Activated naive CD8-positive, alpha-beta T cell treated with anti-CD3 and anti-CD28 coated beads for 36 hours (primary cell): ENCODE measurements at regions not wholly inside any gene's neighbourhood (a gene's known extent, or its start where the extent isn't known, plus 50 kb on each side); places are given as distances from the start of the nearest gene placed in this dataset.
"Not testable (repeated sequence)": the region's sequence is repeated elsewhere in the genome, so short reads cannot be mapped to it uniquely, and the experiment has no call there.

Experiments used
- DNase-seq: peaks from one replicate; pipeline ENCODE4 v3.0.0; 2021
- H3K27ac Mint-ChIP-seq: one replicate; pipeline ENCODE4 v1.8.0; 2022; ENCODE audit warnings: mild to moderate bottlenecking, moderate library complexity, mixed read lengths
- H3K27me3 Mint-ChIP-seq: one replicate; pipeline ENCODE4 v1.8.0; 2022; ENCODE audit warnings: mild to moderate bottlenecking, mixed read lengths
- H3K36me3 Mint-ChIP-seq: one replicate; pipeline ENCODE4 v1.8.0; 2021; ENCODE audit warnings: mild to moderate bottlenecking, mixed read lengths
- H3K4me1 Mint-ChIP-seq: one replicate; pipeline ENCODE4 v1.8.0; 2021; ENCODE audit warnings: mixed read lengths
- H3K4me3 Mint-ChIP-seq: one replicate; pipeline ENCODE4 v1.8.0; 2022; ENCODE audit warnings: mild to moderate bottlenecking, moderate library complexity, mixed read lengths
- H3K9me3 Mint-ChIP-seq: one replicate; pipeline ENCODE4 v1.8.0; 2022; ENCODE audit warnings: mixed read lengths

DNA sequence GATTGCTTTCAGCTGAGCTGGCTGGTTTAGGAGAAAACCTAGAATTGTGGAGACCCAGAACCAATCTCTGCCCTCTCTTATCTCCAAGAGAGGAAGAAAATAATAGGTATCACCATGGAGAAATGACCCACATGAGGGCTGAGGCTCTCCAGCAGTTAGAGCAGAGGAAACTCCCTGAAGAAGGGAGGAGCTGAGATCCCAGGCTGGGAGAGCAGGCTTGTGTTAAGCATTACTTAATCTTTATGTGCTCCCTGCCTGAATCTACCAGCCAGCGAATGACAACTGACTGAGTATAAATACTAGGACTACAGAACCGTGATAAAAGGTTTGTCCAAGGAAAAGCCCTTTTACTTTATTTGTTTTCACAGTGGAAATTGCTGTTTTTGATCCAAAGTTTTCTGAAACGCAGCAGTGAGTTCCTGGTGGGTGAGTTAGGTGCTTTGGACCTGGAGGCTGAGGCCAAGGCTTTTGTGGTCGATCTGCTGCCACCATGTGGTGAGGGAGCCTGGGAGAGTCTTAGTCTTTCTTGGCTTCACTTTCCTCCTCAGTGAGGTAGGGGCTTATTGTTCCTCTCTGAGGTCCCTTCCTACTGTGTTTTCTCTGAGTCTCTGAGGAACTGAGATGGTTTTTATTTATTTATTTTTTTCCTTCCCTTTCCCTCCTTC is 219.5 kb upstream of the NOTCH2NLA start:
- H3K4me1 Mint-ChIP-seq, H3K27me3 Mint-ChIP-seq, H3K27ac Mint-ChIP-seq, H3K9me3 Mint-ChIP-seq, H3K36me3 Mint-ChIP-seq, H3K4me3 Mint-ChIP-seq: not testable (repeated sequence)
- peak; percentile 52 for DNase-seq

- not testable (repeated sequence) for H3K27me3 Mint-ChIP-seq, H3K9me3 Mint-ChIP-seq, H3K4me1 Mint-ChIP-seq, H3K36me3 Mint-ChIP-seq
- DNase-seq, result peak; percentile 25
- Mint-ChIP-seq H3K27ac (peak overlapping the region; percentile 82), H3K4me3 (peak overlapping the region; percentile 76)
Measured at GRCh38 chr1:146443871-146444222, 215.0 kb upstream of the NOTCH2NLA start.

DNA sequence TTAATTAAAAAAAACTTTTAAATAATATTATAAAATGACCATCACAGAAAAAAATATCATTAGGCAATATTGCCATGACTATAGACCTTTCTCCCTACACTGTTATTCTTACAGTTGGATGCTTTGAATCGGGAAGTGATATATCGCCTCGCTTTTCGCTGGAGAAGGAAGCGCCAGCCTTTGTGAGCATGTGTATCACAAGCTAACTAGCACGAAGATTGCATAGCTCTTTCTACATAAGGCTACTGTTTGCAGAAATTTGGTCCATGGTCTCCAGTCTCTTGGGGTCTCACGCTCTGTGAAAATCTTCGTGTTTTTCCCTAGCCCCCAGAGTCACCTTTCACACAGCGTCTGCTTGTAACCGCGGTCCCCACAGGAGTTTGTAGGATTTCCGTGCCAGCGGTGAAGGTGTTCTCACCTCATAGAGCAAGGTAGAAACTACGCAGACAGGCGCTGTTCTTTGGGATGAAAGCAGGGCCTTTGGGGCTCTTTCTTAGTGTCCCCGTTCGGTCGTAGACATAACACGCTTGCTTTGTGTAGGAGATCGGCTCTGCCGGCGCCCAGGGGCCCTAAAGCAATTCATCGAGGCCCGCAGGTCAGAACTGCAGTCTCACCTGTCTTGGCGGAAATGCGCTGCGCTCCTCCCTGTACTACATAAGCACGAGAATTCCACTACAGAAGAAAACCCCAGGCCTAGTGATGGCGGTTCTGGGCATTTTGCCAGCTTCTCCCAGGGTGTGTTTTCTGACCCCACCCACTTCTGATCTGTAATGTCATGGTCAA is 214.5 kb upstream of the NOTCH2NLA start:
- H3K4me3 Mint-ChIP-seq, result peak overlapping the region; percentile 34
- DNase-seq, H3K36me3 Mint-ChIP-seq, H3K9me3 Mint-ChIP-seq, H3K27me3 Mint-ChIP-seq, H3K27ac Mint-ChIP-seq, H3K4me1 Mint-ChIP-seq: not testable (repeated sequence)

DNA sequence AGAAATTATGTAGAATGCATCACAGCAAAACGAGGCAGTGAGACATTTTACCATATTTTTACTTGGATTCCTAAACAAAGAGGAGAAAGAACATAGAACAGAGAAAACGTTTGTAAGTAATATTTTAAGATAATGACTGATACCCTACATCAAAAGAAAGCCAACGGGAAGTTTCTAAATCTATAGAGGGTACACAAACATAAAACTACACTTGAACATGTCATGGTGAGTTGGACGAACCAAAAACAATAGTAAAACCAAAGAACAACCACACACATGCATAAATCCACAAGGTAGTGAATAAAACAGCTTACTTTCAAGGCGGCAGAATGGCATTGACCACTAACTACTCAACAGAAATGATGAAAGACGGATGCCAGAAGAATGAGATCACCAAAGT is 209.7 kb upstream of the NOTCH2NLA start:
- not testable (repeated sequence) for H3K36me3 Mint-ChIP-seq, DNase-seq, H3K4me1 Mint-ChIP-seq, H3K27me3 Mint-ChIP-seq, H3K9me3 Mint-ChIP-seq, H3K4me3 Mint-ChIP-seq, H3K27ac Mint-ChIP-seq

- not testable (repeated sequence) for H3K36me3 Mint-ChIP-seq, H3K4me3 Mint-ChIP-seq, H3K9me3 Mint-ChIP-seq, DNase-seq, H3K4me1 Mint-ChIP-seq, H3K27me3 Mint-ChIP-seq, H3K27ac Mint-ChIP-seq
Measured at GRCh38 chr1:146416642-146417041, 187.8 kb upstream of the NOTCH2NLA start.

DNA sequence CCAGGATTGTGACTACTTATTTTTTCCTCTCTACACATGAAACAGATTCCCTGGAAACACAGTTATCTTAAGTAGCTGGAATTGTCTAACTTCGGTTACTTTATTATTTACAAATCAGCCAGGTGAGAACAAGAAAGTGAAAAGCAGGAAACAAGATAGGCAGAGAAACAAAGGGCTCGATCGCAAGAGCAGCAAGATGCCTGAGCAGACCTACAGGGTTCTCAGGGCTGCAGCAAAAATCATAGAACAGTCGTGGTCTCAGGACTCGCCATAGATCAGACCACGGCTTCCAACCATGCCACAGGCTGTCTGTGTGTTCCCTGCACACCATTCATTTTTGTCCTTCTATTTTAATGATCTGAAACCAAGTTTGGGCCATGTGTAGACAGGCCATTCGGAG is 186.2 kb upstream of the NOTCH2NLA start:
- not testable (repeated sequence) for H3K4me1 Mint-ChIP-seq, H3K27me3 Mint-ChIP-seq, DNase-seq, H3K36me3 Mint-ChIP-seq, H3K9me3 Mint-ChIP-seq
- peak overlapping the region; percentile 47 for H3K4me3 Mint-ChIP-seq
- peak overlapping the region; percentile 63 for H3K27ac Mint-ChIP-seq

GRCh38 chr1:146413911-146414310 is 185.1 kb upstream of the NOTCH2NLA start:
- H3K9me3 Mint-ChIP-seq, H3K36me3 Mint-ChIP-seq, DNase-seq, H3K4me1 Mint-ChIP-seq, H3K27ac Mint-ChIP-seq, H3K27me3 Mint-ChIP-seq: not testable (repeated sequence)
- peak overlapping the region; percentile 55 for H3K4me3 Mint-ChIP-seq

- not testable (repeated sequence) for H3K9me3 Mint-ChIP-seq, H3K27me3 Mint-ChIP-seq, H3K36me3 Mint-ChIP-seq
- Mint-ChIP-seq H3K4me1 (peaks cover 11% of the 10 kb centered on the region), H3K4me3 (peak overlapping the region; percentile 50), H3K27ac (peak overlapping the region; percentile 54)
- peak; percentile 41 for DNase-seq
Measured at GRCh38 chr1:146411923-146412322, 183.1 kb upstream of the NOTCH2NLA start.

DNA sequence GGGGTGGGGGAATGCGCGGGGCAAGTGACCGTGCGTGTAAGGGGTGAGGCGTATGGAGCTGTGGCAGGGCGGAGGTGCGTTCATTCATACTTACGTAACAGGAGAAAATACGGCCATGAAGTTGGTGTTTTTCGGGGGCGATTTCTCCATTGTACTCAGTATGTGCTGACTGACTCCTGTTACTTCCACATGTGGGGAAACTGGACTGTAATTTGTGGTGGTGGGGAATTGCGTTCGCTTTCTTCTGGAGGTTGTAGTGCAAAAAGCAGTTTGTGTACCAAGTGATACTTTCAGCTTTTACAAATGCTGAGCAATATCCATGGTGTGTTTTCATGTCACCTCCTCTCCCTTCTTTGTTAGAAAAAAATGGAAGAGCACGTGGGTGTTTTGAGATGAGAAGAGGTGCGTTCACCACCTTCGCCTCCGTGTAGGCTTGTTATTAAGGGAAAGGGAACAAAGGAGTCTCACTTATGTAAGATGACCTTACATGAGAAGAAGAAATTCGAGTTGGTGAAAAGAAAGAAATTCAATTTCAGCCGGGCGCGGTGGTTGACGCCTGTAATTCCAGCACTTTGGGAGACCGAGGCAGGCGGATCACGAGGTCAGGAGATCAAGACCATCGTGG is 181.1 kb upstream of the NOTCH2NLA start:
- DNase-seq, result peak; percentile 33
- H3K4me1 Mint-ChIP-seq, H3K27me3 Mint-ChIP-seq, H3K9me3 Mint-ChIP-seq, H3K36me3 Mint-ChIP-seq: not testable (repeated sequence)
- Mint-ChIP-seq H3K27ac (peak overlapping the region; percentile 94), H3K4me3 (peak overlapping the region; percentile 68)

GRCh38 chr1:146409116-146409801 is 180.4 kb upstream of the NOTCH2NLA start:
- H3K4me1 Mint-ChIP-seq, DNase-seq, H3K36me3 Mint-ChIP-seq, H3K9me3 Mint-ChIP-seq, H3K27me3 Mint-ChIP-seq: not testable (repeated sequence)
- H3K4me3 Mint-ChIP-seq, result peak overlapping the region; percentile 68
- H3K27ac Mint-ChIP-seq, result peak overlapping the region; percentile 94

- not testable (repeated sequence) for H3K9me3 Mint-ChIP-seq, H3K36me3 Mint-ChIP-seq, H3K27me3 Mint-ChIP-seq
- DNase-seq, result peak; percentile 24
- Mint-ChIP-seq H3K4me3 (peak overlapping the region; percentile 29), H3K27ac (peak overlapping the region; percentile 80), H3K4me1 (peaks cover 25% of the 10 kb centered on the region)
Measured at GRCh38 chr1:146401281-146401825, 172.5 kb upstream of the NOTCH2NLA start.

DNA sequence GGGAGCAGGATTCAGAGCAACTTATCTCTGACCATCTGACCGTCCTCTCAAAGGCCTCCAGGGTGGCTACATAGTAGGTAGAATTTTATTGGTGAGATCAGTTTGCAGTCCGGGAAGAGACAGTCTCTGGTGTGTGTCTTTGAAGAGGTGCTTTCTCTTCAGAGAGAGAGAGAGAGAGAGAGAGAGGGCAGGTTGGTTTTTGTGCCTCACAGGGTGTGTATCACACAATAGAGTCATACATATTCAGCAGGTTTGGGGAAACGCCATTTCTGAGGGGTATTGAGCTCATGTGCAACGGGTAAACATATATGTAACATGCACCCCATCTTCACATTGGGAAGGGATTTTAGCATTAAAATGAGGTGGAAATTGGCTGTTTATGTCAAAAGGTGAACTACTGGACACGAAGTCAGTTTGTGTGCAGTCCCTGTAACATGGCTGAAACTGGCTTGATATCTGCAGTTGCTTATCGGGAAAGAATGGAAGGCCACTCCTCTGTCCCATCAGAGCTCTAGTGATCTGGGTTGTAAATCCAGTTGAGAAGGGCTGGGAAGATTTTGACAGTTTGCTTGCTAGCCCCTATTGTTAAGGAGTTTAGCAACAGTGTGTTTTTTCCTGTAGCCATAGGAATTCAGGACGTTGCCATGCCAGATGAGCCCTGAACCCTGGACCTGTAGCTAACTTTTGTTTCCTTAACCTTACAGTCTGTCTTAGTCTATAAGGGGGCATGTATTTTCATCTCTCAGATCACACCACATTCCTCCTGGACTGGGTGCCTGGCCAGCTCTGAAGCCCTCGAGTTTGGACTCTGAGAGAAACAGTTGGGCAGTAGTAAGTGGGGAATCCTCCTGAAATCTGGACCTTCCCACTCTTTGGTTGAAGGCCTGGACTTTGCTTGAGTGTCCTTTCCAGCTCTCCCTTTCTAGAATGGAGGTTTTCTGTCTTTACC is 171.6 kb upstream of the NOTCH2NLA start:
- not testable (repeated sequence) for H3K27me3 Mint-ChIP-seq, H3K36me3 Mint-ChIP-seq, H3K4me3 Mint-ChIP-seq, H3K9me3 Mint-ChIP-seq, DNase-seq
- peak overlapping the region; percentile 80 for H3K27ac Mint-ChIP-seq
- H3K4me1 Mint-ChIP-seq, result peaks cover 25% of the 10 kb centered on the region

DNA sequence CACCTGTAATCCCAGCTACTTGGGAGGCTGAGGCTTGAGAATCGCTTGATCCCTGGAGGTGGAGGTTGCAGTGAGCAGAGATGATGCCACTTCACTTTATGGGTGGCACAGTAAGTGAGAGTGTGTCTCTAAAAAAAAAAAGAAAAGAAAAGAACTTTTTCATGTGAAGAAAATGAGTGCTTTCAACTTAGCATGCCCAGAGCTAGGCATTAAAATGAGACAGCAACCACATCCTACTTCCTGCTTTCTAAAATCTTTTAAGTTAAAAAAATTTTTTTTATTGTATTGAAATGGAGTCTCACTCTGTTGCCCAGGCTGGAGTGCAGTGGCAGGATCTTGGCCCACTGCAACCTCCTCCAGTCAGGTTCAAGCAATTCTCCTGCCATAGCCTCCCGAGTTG is 170.4 kb upstream of the NOTCH2NLA start:
- H3K36me3 Mint-ChIP-seq, H3K27me3 Mint-ChIP-seq, H3K4me3 Mint-ChIP-seq, DNase-seq, H3K9me3 Mint-ChIP-seq: not testable (repeated sequence)
- Mint-ChIP-seq H3K4me1 (peaks cover 25% of the 10 kb centered on the region), H3K27ac (peak overlapping the region; percentile 80)

GRCh38 chr1:146396801-146397200 is 168.0 kb upstream of the NOTCH2NLA start:
- H3K4me3 Mint-ChIP-seq, H3K27me3 Mint-ChIP-seq, H3K27ac Mint-ChIP-seq, H3K9me3 Mint-ChIP-seq, DNase-seq, H3K36me3 Mint-ChIP-seq: not testable (repeated sequence)
- peaks cover 23% of the 10 kb centered on the region for H3K4me1 Mint-ChIP-seq
